OCI-LY7 (cell line): ENCODE measurements at regions not wholly inside any gene's neighbourhood (a gene's known extent, or its start where the extent isn't known, plus 50 kb on each side); places are given as distances from the start of the nearest gene placed in this dataset.
"Not testable (repeated sequence)": the region's sequence is repeated elsewhere in the genome, so short reads cannot be mapped to it uniquely, and the experiment has no call there.

Experiments used
- EZH2phosphoT487 ChIP-seq: fragments of 200-600 bp; sonication (generic); IDR thresholded peaks from 2 replicates; pipeline ENCODE4 v1.6.1; 2018; ENCODE audit warnings: low read depth, borderline replicate concordance, mild to moderate bottlenecking, mixed run types, antibody characterized with exemption, low read length, moderate library complexity, mixed read lengths
- TF ChIP-seq, protein P1 (sequence below): fragments of 200-600 bp; sonication (generic); conservative IDR thresholded peaks from 2 replicates; pipeline ENCODE4 v1.5.1; 2014; ENCODE audit warnings: mild to moderate bottlenecking, antibody characterized with exemption, low read length, moderate library complexity, mixed read lengths

DNA sequence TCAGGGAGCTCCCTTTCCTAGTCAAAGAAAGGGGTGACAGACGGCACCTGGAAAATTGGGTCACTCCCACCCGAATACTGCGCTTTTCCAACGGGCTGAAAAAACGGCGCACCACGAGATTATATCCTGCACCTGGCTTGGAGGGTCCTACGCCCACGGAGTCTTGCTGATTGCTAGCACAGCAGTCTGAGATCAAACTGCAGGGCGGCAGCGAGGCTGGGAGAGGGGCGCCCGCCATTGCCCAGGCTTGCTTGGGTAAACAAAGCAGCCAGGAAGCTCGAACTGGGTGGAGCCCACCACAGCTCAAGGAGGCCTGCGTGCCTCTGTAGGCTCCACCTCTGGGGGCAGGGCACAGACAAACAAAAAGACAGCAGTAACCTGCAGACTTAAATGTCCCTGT, 580.5 kb downstream of the RAB28 start:
- TF ChIP-seq, protein P1, sequence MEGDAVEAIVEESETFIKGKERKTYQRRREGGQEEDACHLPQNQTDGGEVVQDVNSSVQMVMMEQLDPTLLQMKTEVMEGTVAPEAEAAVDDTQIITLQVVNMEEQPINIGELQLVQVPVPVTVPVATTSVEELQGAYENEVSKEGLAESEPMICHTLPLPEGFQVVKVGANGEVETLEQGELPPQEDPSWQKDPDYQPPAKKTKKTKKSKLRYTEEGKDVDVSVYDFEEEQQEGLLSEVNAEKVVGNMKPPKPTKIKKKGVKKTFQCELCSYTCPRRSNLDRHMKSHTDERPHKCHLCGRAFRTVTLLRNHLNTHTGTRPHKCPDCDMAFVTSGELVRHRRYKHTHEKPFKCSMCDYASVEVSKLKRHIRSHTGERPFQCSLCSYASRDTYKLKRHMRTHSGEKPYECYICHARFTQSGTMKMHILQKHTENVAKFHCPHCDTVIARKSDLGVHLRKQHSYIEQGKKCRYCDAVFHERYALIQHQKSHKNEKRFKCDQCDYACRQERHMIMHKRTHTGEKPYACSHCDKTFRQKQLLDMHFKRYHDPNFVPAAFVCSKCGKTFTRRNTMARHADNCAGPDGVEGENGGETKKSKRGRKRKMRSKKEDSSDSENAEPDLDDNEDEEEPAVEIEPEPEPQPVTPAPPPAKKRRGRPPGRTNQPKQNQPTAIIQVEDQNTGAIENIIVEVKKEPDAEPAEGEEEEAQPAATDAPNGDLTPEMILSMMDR = not testable (repeated sequence)
- not testable (repeated sequence) for TF ChIP-seq EZH2phosphoT487
